CD4-positive, CD25-positive, alpha-beta regulatory T cell (primary cell): ENCODE measurements at regions not wholly inside any gene's neighbourhood (a gene's known extent, or its start where the extent isn't known, plus 50 kb on each side); places are given as distances from the start of the nearest gene placed in this dataset.

Source experiments
- ATAC-seq, 2 donors: fragments of 150-1000 bp; cut with Tn5 transposase; one replicate each; pipeline ENCODE4 v1.10.0; 2021; ENCODE audit warnings: low read depth in 2 of 2, moderate number of reproducible peaks in 2 of 2, moderate library complexity in 1 of 2
- DNase-seq, 3 donors: peaks; one replicate each; pipeline versions ENCODE4 v3.0.0 to v3.0.0-alpha.2; 2012 to 2022; ENCODE audit warnings: mixed read lengths in 1 of 3
- H3K27ac ChIP-seq: one replicate; pipeline ENCODE4 v1.7.0; 2013; ENCODE audit warnings: mild to moderate bottlenecking, low read length; ENCODE audit not compliant: insufficient read depth, poor library complexity, severe bottlenecking
- H3K27me3 ChIP-seq: one replicate; pipeline ENCODE4 v1.7.0; 2013; ENCODE audit warnings: low read length; ENCODE audit not compliant: control insufficient read depth, insufficient read depth
- H3K36me3 ChIP-seq: one replicate; pipeline ENCODE4 v1.7.0; 2013; ENCODE audit warnings: mild to moderate bottlenecking, low read length, moderate library complexity; ENCODE audit not compliant: control insufficient read depth, insufficient read depth
- H3K4me1 ChIP-seq: 2 replicates; pipeline ENCODE4 v1.7.0; 2013; ENCODE audit warnings: mild to moderate bottlenecking, low read length; ENCODE audit not compliant: insufficient read depth, control insufficient read depth, poor library complexity, severe bottlenecking
- H3K4me3 ChIP-seq: one replicate; pipeline ENCODE4 v1.7.0; 2013; ENCODE audit warnings: low read depth, mild to moderate bottlenecking, low read length, moderate library complexity
- H3K9me3 ChIP-seq, 2 experiments: 1 replicate in 1 of 2; 2 replicates in 1 of 2; pipeline ENCODE4 v1.7.0; 2013; ENCODE audit warnings: low read length in 2 of 2, mild to moderate bottlenecking in 1 of 2, moderate library complexity in 1 of 2; ENCODE audit not compliant: control insufficient read depth in 2 of 2
- H3K27ac Mint-ChIP-seq, 3 donors: one replicate each; pipeline ENCODE4 v1.8.0; 2020 to 2022; ENCODE audit warnings: mild to moderate bottlenecking in 3 of 3, mixed read lengths in 3 of 3, moderate library complexity in 2 of 3
- H3K27me3 Mint-ChIP-seq: one replicate; pipeline ENCODE4 v1.8.0; 2022; ENCODE audit warnings: mild to moderate bottlenecking, mixed read lengths
- H3K36me3 Mint-ChIP-seq: one replicate; pipeline ENCODE4 v1.8.0; 2020; ENCODE audit warnings: mixed read lengths
- H3K4me1 Mint-ChIP-seq, 4 donors: one replicate each; pipeline ENCODE4 v1.8.0; 2020 to 2022; ENCODE audit warnings: mixed read lengths in 4 of 4, mild to moderate bottlenecking in 1 of 4
- H3K4me3 Mint-ChIP-seq, 4 donors: one replicate each; pipeline ENCODE4 v1.8.0; 2020 to 2022; ENCODE audit warnings: mild to moderate bottlenecking in 4 of 4, mixed read lengths in 4 of 4, moderate library complexity in 3 of 4
- H3K9me3 Mint-ChIP-seq, 7 donors: one replicate each; pipeline ENCODE4 v1.8.0; 2020 to 2022; ENCODE audit warnings: mixed read lengths in 7 of 7, mild to moderate bottlenecking in 3 of 7, moderate library complexity in 2 of 7

- H3K27ac Mint-ChIP-seq: no peak overlapping the region
- H3K9me3 Mint-ChIP-seq: no peaks in the 10 kb centered on the region
- no peak overlapping the region for H3K4me3 Mint-ChIP-seq
- Histone ChIP-seq H3K27me3 (peaks cover 3% of the 10 kb centered on the region), H3K4me3 (no peak overlapping the region), H3K9me3 (no peaks in the 10 kb centered on the region), H3K36me3 (no peaks in the 10 kb centered on the region), H3K4me1 (no peaks in the 10 kb centered on the region), H3K27ac (no peak overlapping the region)
- no peaks in the 10 kb centered on the region for H3K4me1 Mint-ChIP-seq
- DNase-seq (no peak), ATAC-seq (peak in 1 of 2 donors; percentile 8)
- no peaks in the 10 kb centered on the region for H3K36me3 Mint-ChIP-seq
- peaks cover 16% of the 10 kb centered on the region for H3K27me3 Mint-ChIP-seq
Measured at GRCh38 chr5:74290634-74291241, 349.8 kb downstream of the ENC1 start.

GRCh38 chr5:74289691-74290090, 350.8 kb downstream of the ENC1 start:
- no peaks in the 10 kb centered on the region for H3K9me3 ChIP-seq
- DNase-seq (no peak), ATAC-seq (no peak)
- Mint-ChIP-seq H3K27me3 (peaks cover 16% of the 10 kb centered on the region), H3K9me3 (no peaks in the 10 kb centered on the region), H3K36me3 (no peaks in the 10 kb centered on the region), H3K4me3 (no peak overlapping the region), H3K27ac (no peak overlapping the region), H3K4me1 (no peaks in the 10 kb centered on the region)
- no peaks in the 10 kb centered on the region for H3K4me1 ChIP-seq
- no peaks in the 10 kb centered on the region for H3K36me3 ChIP-seq
- no peak overlapping the region for H3K27ac ChIP-seq
- H3K27me3 ChIP-seq: peaks cover under 1% of the 10 kb centered on the region
- H3K4me3 ChIP-seq: no peak overlapping the region

GRCh38 chr5:74289238-74289637, 351.3 kb downstream of the ENC1 start:
- no peak overlapping the region for H3K4me3 ChIP-seq
- no peaks in the 10 kb centered on the region for H3K36me3 Mint-ChIP-seq
- peaks cover 16% of the 10 kb centered on the region for H3K27me3 Mint-ChIP-seq
- no peaks in the 10 kb centered on the region for H3K4me1 Mint-ChIP-seq
- peaks cover 0 to 2% (median 0%) of the 10 kb centered on the region in 7 donors for H3K9me3 Mint-ChIP-seq
- H3K27ac Mint-ChIP-seq: no peak overlapping the region
- no peak for ATAC-seq
- no peaks in the 10 kb centered on the region for H3K36me3 ChIP-seq
- H3K9me3 ChIP-seq: no peaks in the 10 kb centered on the region
- no peak overlapping the region for H3K27ac ChIP-seq
- H3K4me3 Mint-ChIP-seq: no peak overlapping the region
- no peaks in the 10 kb centered on the region for H3K4me1 ChIP-seq
- H3K27me3 ChIP-seq: no peaks in the 10 kb centered on the region
- DNase-seq: no peak

GRCh38 chr5:74288448-74289108, 351.9 kb downstream of the ENC1 start:
- DNase-seq: no peak
- Mint-ChIP-seq H3K27ac (no peak overlapping the region), H3K9me3 (peaks cover 0 to 3% (median 0%) of the 10 kb centered on the region in 7 donors), H3K27me3 (peaks cover 21% of the 10 kb centered on the region), H3K36me3 (no peaks in the 10 kb centered on the region), H3K4me3 (no peak overlapping the region), H3K4me1 (no peaks in the 10 kb centered on the region)
- no peaks in the 10 kb centered on the region for H3K4me1 ChIP-seq
- no peak overlapping the region for H3K4me3 ChIP-seq
- no peak for ATAC-seq
- no peaks in the 10 kb centered on the region for H3K36me3 ChIP-seq
- no peaks in the 10 kb centered on the region for H3K9me3 ChIP-seq
- H3K27me3 ChIP-seq: no peaks in the 10 kb centered on the region
- H3K27ac ChIP-seq: no peak overlapping the region

GRCh38 chr5:74288038-74288437, 352.5 kb downstream of the ENC1 start:
- Histone ChIP-seq H3K4me3 (no peak overlapping the region), H3K36me3 (no peaks in the 10 kb centered on the region), H3K4me1 (no peaks in the 10 kb centered on the region), H3K27me3 (no peaks in the 10 kb centered on the region), H3K27ac (no peak overlapping the region), H3K9me3 (no peaks in the 10 kb centered on the region)
- no peak overlapping the region for H3K27ac Mint-ChIP-seq
- peaks cover 22% of the 10 kb centered on the region for H3K27me3 Mint-ChIP-seq
- no peak for DNase-seq
- ATAC-seq: no peak
- no peak overlapping the region for H3K4me3 Mint-ChIP-seq
- H3K9me3 Mint-ChIP-seq: peaks cover 0 to 3% (median 0%) of the 10 kb centered on the region in 7 donors
- no peaks in the 10 kb centered on the region for H3K4me1 Mint-ChIP-seq
- no peaks in the 10 kb centered on the region for H3K36me3 Mint-ChIP-seq

GRCh38 chr5:74286734-74287695, 353.5 kb downstream of the ENC1 start:
- Histone ChIP-seq H3K27ac (no peak overlapping the region), H3K4me3 (no peak overlapping the region), H3K4me1 (no peaks in the 10 kb centered on the region), H3K27me3 (no peaks in the 10 kb centered on the region), H3K36me3 (no peaks in the 10 kb centered on the region), H3K9me3 (no peaks in the 10 kb centered on the region)
- H3K27me3 Mint-ChIP-seq: peaks cover 22% of the 10 kb centered on the region
- no peak for DNase-seq
- ATAC-seq: no peak
- H3K4me1 Mint-ChIP-seq: no peaks in the 10 kb centered on the region
- no peaks in the 10 kb centered on the region for H3K36me3 Mint-ChIP-seq
- no peak overlapping the region for H3K27ac Mint-ChIP-seq
- peaks cover 0 to 3% (median 0%) of the 10 kb centered on the region in 7 donors for H3K9me3 Mint-ChIP-seq
- H3K4me3 Mint-ChIP-seq: no peak overlapping the region

- Mint-ChIP-seq H3K4me1 (no peaks in the 10 kb centered on the region), H3K27me3 (peaks cover 25% of the 10 kb centered on the region), H3K27ac (no peak overlapping the region), H3K36me3 (no peaks in the 10 kb centered on the region), H3K9me3 (peaks cover 0 to 3% (median 0%) of the 10 kb centered on the region in 7 donors), H3K4me3 (no peak overlapping the region)
- Histone ChIP-seq H3K4me1 (no peaks in the 10 kb centered on the region), H3K36me3 (no peaks in the 10 kb centered on the region), H3K4me3 (no peak overlapping the region), H3K27me3 (no peaks in the 10 kb centered on the region), H3K27ac (no peak overlapping the region), H3K9me3 (no peaks in the 10 kb centered on the region)
- ATAC-seq (no peak), DNase-seq (no peak)
Measured at GRCh38 chr5:74285675-74286280, 354.8 kb downstream of the ENC1 start.
